Hepatocyte (in vitro differentiated cells): ENCODE measurements at regions not wholly inside any gene's neighbourhood (a gene's known extent, or its start where the extent isn't known, plus 50 kb on each side); places are given as distances from the start of the nearest gene placed in this dataset.

Experiments used
- DNase-seq: peaks from one replicate; pipeline ENCODE4 v3.0.0-alpha.2; 2016; ENCODE audit warnings: low spot score
- H2AFZ ChIP-seq: fragments of 200-600 bp; sonication (generic); 2 replicates; pipeline ENCODE4 v1.6.0; 2016; ENCODE audit warnings: antibody characterized with exemption, mild to moderate bottlenecking
- H3K27ac ChIP-seq: fragments of 200-600 bp; sonication (generic); 2 replicates; pipeline ENCODE4 v1.5.1; 2016; ENCODE audit warnings: mild to moderate bottlenecking
- H3K27me3 ChIP-seq: fragments of 200-600 bp; sonication (generic); 2 replicates; pipeline ENCODE4 v1.6.1; 2016
- H3K36me3 ChIP-seq: fragments of 200-600 bp; sonication (generic); replicated peaks from 2 replicates; pipeline ENCODE4 v1.5.1; 2016; ENCODE audit warnings: low read depth; ENCODE audit not compliant: insufficient read depth
- H3K4me1 ChIP-seq: fragments of 200-600 bp; sonication (generic); 2 replicates; pipeline ENCODE4 v1.5.1; 2016; ENCODE audit warnings: mild to moderate bottlenecking, moderate library complexity; ENCODE audit not compliant: insufficient read depth
- H3K4me2 ChIP-seq: fragments of 200-600 bp; sonication (generic); 2 replicates; pipeline ENCODE4 v1.6.0; 2016
- H3K4me3 ChIP-seq: fragments of 200-600 bp; sonication (generic); 2 replicates; pipeline ENCODE4 v1.5.1; 2016; ENCODE audit warnings: mild to moderate bottlenecking
- H3K79me2 ChIP-seq: fragments of 200-600 bp; sonication (generic); 2 replicates; pipeline ENCODE4 v1.6.0; 2017; ENCODE audit warnings: mild to moderate bottlenecking
- H3K9me2 ChIP-seq: fragments of 200-600 bp; sonication (generic); replicated peaks from 2 replicates; pipeline ENCODE4 v1.6.0; 2017; ENCODE audit warnings: mild to moderate bottlenecking; ENCODE audit not compliant: insufficient read depth
- H3K9me3 ChIP-seq: fragments of 200-600 bp; sonication (generic); 2 replicates; pipeline ENCODE4 v1.5.1; 2016; ENCODE audit warnings: low read depth, mild to moderate bottlenecking
- H4K20me1 ChIP-seq: fragments of 200-600 bp; sonication (generic); 2 replicates; pipeline ENCODE4 v1.6.0; 2016; ENCODE audit warnings: mild to moderate bottlenecking; ENCODE audit not compliant: insufficient read depth, poor library complexity, severe bottlenecking
- CTCF ChIP-seq: fragments of 200-600 bp; sonication (generic); IDR thresholded peaks from 2 replicates; pipeline ENCODE4 v1.5.1; 2016; ENCODE audit warnings: antibody characterized with exemption, mild to moderate bottlenecking; ENCODE audit not compliant: poor library complexity
- EZH2 ChIP-seq: fragments of 200-600 bp; sonication (generic); IDR thresholded peaks from 2 replicates; pipeline ENCODE4 v1.6.1; 2016; ENCODE audit warnings: antibody characterized with exemption, mild to moderate bottlenecking, borderline replicate concordance
- EZH2phosphoT487 ChIP-seq: fragments of 200-600 bp; sonication (generic); IDR thresholded peaks from one replicate; pipeline ENCODE4 v1.6.1; 2018; ENCODE audit warnings: antibody characterized with exemption, mild to moderate bottlenecking, low read depth, moderate library complexity; ENCODE audit not compliant: unreplicated experiment, severe bottlenecking
- WGBS: methylation state at CpG from one replicate; pipeline ENCODE4 v1.1.6; 2016; ENCODE audit warnings: low lambda C conversion rate; ENCODE audit errors: missing lambda C conversion rate; 5-methylcytosine and 5-hydroxymethylcytosine counted together

GRCh38 chr17:68175905-68176304 lies 71.9 kb upstream of the AMZ2 start:
- H3K4me1 ChIP-seq = no peaks in the 10 kb centered on the region
- no peak overlapping the region for H3K4me2 ChIP-seq
- H3K9me3 ChIP-seq = no peaks in the 10 kb centered on the region
- no peaks in the 10 kb centered on the region for H3K27me3 ChIP-seq
- no peak overlapping the region for H2AFZ ChIP-seq
- H3K36me3 ChIP-seq = no peaks in the 10 kb centered on the region
- H4K20me1 ChIP-seq = no peaks in the 10 kb centered on the region
- no peak for DNase-seq
- H3K9me2 ChIP-seq = no peaks in the 10 kb centered on the region
- TF ChIP-seq EZH2phosphoT487 (no peak), CTCF (no peak), EZH2 (no peak)
- no peak overlapping the region for H3K27ac ChIP-seq
- no peak overlapping the region for H3K4me3 ChIP-seq
- 95% methylated on average over 3 of the region's 3 CpGs for WGBS
- no peaks in the 10 kb centered on the region for H3K79me2 ChIP-seq

- H3K4me2 ChIP-seq = no peak overlapping the region
- no peak overlapping the region for H3K27ac ChIP-seq
- no peak overlapping the region for H3K4me3 ChIP-seq
- 59% methylated on average over 4 of the region's 4 CpGs for WGBS
- no peaks in the 10 kb centered on the region for H3K4me1 ChIP-seq
- no peaks in the 10 kb centered on the region for H3K36me3 ChIP-seq
- H3K9me2 ChIP-seq = no peaks in the 10 kb centered on the region
- no peaks in the 10 kb centered on the region for H3K79me2 ChIP-seq
- H3K27me3 ChIP-seq = no peaks in the 10 kb centered on the region
- no peak for TF ChIP-seq EZH2phosphoT487
- no peak for TF ChIP-seq CTCF
- DNase-seq = no peak
- H3K9me3 ChIP-seq = no peaks in the 10 kb centered on the region
- H4K20me1 ChIP-seq = no peaks in the 10 kb centered on the region
- H2AFZ ChIP-seq = no peak overlapping the region
These were observed 71.1 kb upstream of the AMZ2 start for GRCh38 chr17:68176718-68177117.

GRCh38 chr17:68178831-68179230 lies 69.0 kb upstream of the AMZ2 start:
- H3K79me2 ChIP-seq = no peaks in the 10 kb centered on the region
- H3K9me3 ChIP-seq = no peaks in the 10 kb centered on the region
- H3K4me1 ChIP-seq = no peaks in the 10 kb centered on the region
- no peaks in the 10 kb centered on the region for H3K36me3 ChIP-seq
- no peaks in the 10 kb centered on the region for H3K27me3 ChIP-seq
- H3K4me3 ChIP-seq = no peak overlapping the region
- H2AFZ ChIP-seq = no peak overlapping the region
- H3K27ac ChIP-seq = no peak overlapping the region
- H3K4me2 ChIP-seq = no peak overlapping the region
- no peak for TF ChIP-seq CTCF
- TF ChIP-seq EZH2phosphoT487 = no peak
- TF ChIP-seq EZH2 = no peak
- H3K9me2 ChIP-seq = no peaks in the 10 kb centered on the region
- 80% methylated on average over 6 of the region's 6 CpGs for WGBS
- no peak for DNase-seq
- H4K20me1 ChIP-seq = no peaks in the 10 kb centered on the region

- no peaks in the 10 kb centered on the region for H3K36me3 ChIP-seq
- no peaks in the 10 kb centered on the region for H3K79me2 ChIP-seq
- H3K27me3 ChIP-seq = no peaks in the 10 kb centered on the region
- WGBS = 96% methylated on average over 20 of the region's 21 CpGs
- no peak overlapping the region for H2AFZ ChIP-seq
- H3K4me3 ChIP-seq = no peak overlapping the region
- no peaks in the 10 kb centered on the region for H3K4me1 ChIP-seq
- DNase-seq = no peak
- H3K9me2 ChIP-seq = no peaks in the 10 kb centered on the region
- H3K9me3 ChIP-seq = no peaks in the 10 kb centered on the region
- no peaks in the 10 kb centered on the region for H4K20me1 ChIP-seq
- H3K27ac ChIP-seq = no peak overlapping the region
- no peak overlapping the region for H3K4me2 ChIP-seq
- TF ChIP-seq EZH2phosphoT487 (no peak), CTCF (no peak), EZH2 (no peak)
These were observed 68.5 kb upstream of the AMZ2 start for GRCh38 chr17:68179236-68179925.
